Calu3 (cell line): ENCODE measurements at regions not wholly inside any gene's neighbourhood (a gene's known extent, or its start where the extent isn't known, plus 50 kb on each side); places are given as distances from the start of the nearest gene placed in this dataset.

Experiments used
- BruUV-seq: library from RNA; stranded (reverse); fragments of 400-500 nt; replicated peaks from 2 replicates; lab custom pipeline; 2021; lab: Mats Ljungman, UMichigan
- CTCF ChIA-PET: fragments of 300-600 bp; sonication (Branson Sonifier 250); formaldehyde crosslinking; loops from one replicate; lab custom pipeline; 2022; ENCODE audit warnings: antibody characterized with exemption; lab: Charles Lee
- DNase-seq: peaks from one replicate; pipeline ENCODE4 v3.0.0; 2022
- H3K27ac Mint-ChIP-seq: one replicate; pipeline ENCODE4 v1.8.0; 2022; ENCODE audit warnings: mixed read lengths; ENCODE audit not compliant: unreplicated experiment
- H3K27me3 Mint-ChIP-seq: one replicate; pipeline ENCODE4 v1.8.0; 2022; ENCODE audit warnings: mixed read lengths; ENCODE audit not compliant: unreplicated experiment
- H3K36me3 Mint-ChIP-seq: one replicate; pipeline ENCODE4 v1.8.0; 2022; ENCODE audit warnings: mild to moderate bottlenecking, moderate library complexity, mixed read lengths; ENCODE audit not compliant: insufficient read depth, unreplicated experiment
- H3K4me1 Mint-ChIP-seq: one replicate; pipeline ENCODE4 v1.8.0; 2022; ENCODE audit warnings: mild to moderate bottlenecking, low read depth, mixed read lengths; ENCODE audit not compliant: unreplicated experiment
- H3K4me3 Mint-ChIP-seq: one replicate; pipeline ENCODE4 v1.8.0; 2022; ENCODE audit warnings: mild to moderate bottlenecking, low read depth, moderate library complexity, mixed read lengths; ENCODE audit not compliant: unreplicated experiment
- H3K9me3 Mint-ChIP-seq: one replicate; pipeline ENCODE4 v1.8.0; 2022; ENCODE audit warnings: low read depth, mixed read lengths; ENCODE audit not compliant: unreplicated experiment
- CTCF ChIP-seq: fragments of 200-600 bp; IDR thresholded peaks from one replicate; pipeline ENCODE4 v1.8.0; 2022; ENCODE audit warnings: antibody characterized with exemption; ENCODE audit not compliant: unreplicated experiment
- intact Hi-C: fragments of 100-400 bp; cut with micrococcal nuclease; formaldehyde crosslinking; loops from one replicate; pipeline ENCODE4 v1.10.0; 2022; ENCODE audit not compliant: unreplicated experiment

GRCh38 chr3:89946884-89947283, 839.5 kb downstream of the EPHA3 start:
- H3K27me3 Mint-ChIP-seq = no peaks in the 10 kb centered on the region
- no peaks in the 10 kb centered on the region for H3K36me3 Mint-ChIP-seq
- H3K9me3 Mint-ChIP-seq = peaks cover 4% of the 10 kb centered on the region
- no peak for TF ChIP-seq CTCF
- H3K4me3 Mint-ChIP-seq = no peak overlapping the region
- H3K4me1 Mint-ChIP-seq = peaks cover 13% of the 10 kb centered on the region
- DNase-seq = no peak
- intact Hi-C loops = no loop called here
- no peak overlapping the region for H3K27ac Mint-ChIP-seq
- BruUV-seq = no TSS peak
- CTCF ChIA-PET = no interaction called here

GRCh38 chr3:89947337-89947954, 840.0 kb downstream of the EPHA3 start:
- no peak for DNase-seq
- H3K4me3 Mint-ChIP-seq = no peak overlapping the region
- no peak for TF ChIP-seq CTCF
- intact Hi-C loops = no loop called here
- H3K36me3 Mint-ChIP-seq = no peaks in the 10 kb centered on the region
- CTCF ChIA-PET = no interaction called here
- peaks cover 19% of the 10 kb centered on the region for H3K4me1 Mint-ChIP-seq
- H3K27me3 Mint-ChIP-seq = no peaks in the 10 kb centered on the region
- BruUV-seq = no TSS peak
- no peaks in the 10 kb centered on the region for H3K9me3 Mint-ChIP-seq
- H3K27ac Mint-ChIP-seq = no peak overlapping the region

- Mint-ChIP-seq H3K9me3 (no peaks in the 10 kb centered on the region), H3K4me3 (no peak overlapping the region), H3K36me3 (no peaks in the 10 kb centered on the region), H3K4me1 (peaks cover 19% of the 10 kb centered on the region), H3K27ac (no peak overlapping the region), H3K27me3 (no peaks in the 10 kb centered on the region)
- no TSS peak for BruUV-seq
- CTCF ChIA-PET = no interaction called here
- no peak for DNase-seq
- intact Hi-C loops = no loop called here
- TF ChIP-seq CTCF = no peak
Observed at GRCh38 chr3:89948008-89948407, 840.6 kb downstream of the EPHA3 start.

GRCh38 chr3:89950772-89951171, 843.4 kb downstream of the EPHA3 start:
- Mint-ChIP-seq H3K9me3 (no peaks in the 10 kb centered on the region), H3K36me3 (no peaks in the 10 kb centered on the region), H3K4me3 (no peak overlapping the region), H3K27me3 (no peaks in the 10 kb centered on the region), H3K27ac (no peak overlapping the region), H3K4me1 (peaks cover 19% of the 10 kb centered on the region)
- no peak for DNase-seq
- intact Hi-C loops = no loop called here
- no peak for TF ChIP-seq CTCF
- CTCF ChIA-PET = no interaction called here
- BruUV-seq = no TSS peak
